ENCODE measurements at regions not wholly inside any gene's neighbourhood (a gene's known extent, or its start where the extent isn't known, plus 50 kb on each side); places are given as distances from the start of the nearest gene placed in this dataset.

DNA sequence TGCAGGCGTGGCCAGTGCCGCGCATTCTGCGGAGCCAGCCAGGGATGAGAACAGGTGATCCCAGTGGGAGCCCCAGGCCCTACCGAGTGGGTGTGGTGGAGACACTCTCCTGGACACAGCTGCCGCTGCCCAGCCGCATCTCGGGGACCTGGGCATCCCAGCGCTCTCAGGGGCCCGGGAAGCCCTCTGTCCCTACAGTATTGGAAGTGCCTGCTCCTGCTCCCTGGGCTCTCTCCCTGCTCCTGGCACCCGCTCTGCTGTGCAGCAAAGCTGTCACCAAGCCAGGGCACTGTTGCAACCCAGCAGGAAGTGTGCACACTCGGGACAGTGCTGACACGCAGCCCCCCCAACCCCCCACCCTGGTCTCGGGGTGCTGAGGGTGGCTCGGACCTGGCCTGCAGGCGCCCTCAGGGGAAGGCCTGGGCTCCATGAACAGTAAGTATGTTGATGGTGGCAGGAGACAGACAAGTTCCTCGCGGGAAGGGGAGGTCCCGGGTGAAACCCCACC lies 1177.4 kb upstream of the GBE1 start:
- in situ Hi-C loops (cut with HindIII; ENCODE audit: low sequenced_read_pairs) = no loop called here
- TF ChIP-seq, protein P1, sequence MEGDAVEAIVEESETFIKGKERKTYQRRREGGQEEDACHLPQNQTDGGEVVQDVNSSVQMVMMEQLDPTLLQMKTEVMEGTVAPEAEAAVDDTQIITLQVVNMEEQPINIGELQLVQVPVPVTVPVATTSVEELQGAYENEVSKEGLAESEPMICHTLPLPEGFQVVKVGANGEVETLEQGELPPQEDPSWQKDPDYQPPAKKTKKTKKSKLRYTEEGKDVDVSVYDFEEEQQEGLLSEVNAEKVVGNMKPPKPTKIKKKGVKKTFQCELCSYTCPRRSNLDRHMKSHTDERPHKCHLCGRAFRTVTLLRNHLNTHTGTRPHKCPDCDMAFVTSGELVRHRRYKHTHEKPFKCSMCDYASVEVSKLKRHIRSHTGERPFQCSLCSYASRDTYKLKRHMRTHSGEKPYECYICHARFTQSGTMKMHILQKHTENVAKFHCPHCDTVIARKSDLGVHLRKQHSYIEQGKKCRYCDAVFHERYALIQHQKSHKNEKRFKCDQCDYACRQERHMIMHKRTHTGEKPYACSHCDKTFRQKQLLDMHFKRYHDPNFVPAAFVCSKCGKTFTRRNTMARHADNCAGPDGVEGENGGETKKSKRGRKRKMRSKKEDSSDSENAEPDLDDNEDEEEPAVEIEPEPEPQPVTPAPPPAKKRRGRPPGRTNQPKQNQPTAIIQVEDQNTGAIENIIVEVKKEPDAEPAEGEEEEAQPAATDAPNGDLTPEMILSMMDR (IDR thresholded peaks at IDR 0.05; ENCODE audit: low read depth, low read length) = no peak
- DNase-seq (ENCODE audit: low read depth, low spot score) = no peak
- H3K4me3 ChIP-seq (ENCODE audit: low read depth, low read length) = no peak overlapping the region

DNA sequence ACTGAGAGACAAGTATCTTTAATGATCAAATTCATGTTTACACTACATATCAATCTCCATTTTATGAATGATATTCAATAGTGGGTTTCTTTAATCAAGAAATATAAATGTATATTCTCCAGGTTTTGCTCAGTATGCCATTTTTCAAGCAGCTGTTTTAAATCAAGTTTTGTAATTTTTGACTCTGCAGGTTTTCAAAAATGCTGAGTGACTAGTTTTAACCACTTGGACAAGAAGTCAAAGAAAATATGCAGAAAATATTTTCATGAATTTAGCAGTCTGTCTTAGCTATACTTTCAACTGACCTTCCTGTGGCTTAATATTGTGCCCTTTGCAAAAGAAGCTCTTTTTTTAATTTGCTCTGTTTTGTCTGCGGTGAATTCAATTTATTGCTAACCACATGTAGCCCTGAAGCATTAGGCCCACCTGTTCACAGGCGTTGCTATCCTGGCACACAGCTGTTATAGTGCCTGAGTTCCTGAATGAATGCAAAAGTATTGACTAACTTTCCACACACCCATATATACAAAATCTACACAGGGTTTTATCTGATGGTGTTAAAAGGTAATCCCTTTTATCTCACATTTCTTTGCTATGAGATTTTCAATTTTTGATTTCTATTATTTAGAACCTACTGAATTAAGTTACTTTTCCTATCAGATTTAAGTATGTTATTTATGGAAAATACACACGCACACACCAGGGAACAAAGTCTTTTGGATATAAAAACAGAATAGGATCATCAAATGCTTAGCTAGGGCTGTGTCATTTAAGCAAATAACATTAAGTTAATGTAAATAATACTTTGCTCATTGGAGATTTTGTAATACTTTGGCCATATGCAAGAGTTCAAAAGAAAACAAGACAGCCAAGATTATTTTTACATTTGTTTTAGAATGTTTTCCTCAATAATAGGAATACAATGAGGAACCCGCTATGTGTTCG lies 1166.1 kb upstream of the GBE1 start:
- no peak overlapping the region for H3K4me3 ChIP-seq (ENCODE audit: low read depth, low read length)
- in situ Hi-C loops (cut with HindIII; ENCODE audit: low sequenced_read_pairs) = no loop called here
- TF ChIP-seq, protein P1 (IDR thresholded peaks at IDR 0.05; ENCODE audit: low read depth, low read length) = no peak
- no peak for DNase-seq (ENCODE audit: low read depth, low spot score)

GRCh38 chr3:82891028-82891427 lies 1129.6 kb upstream of the GBE1 start:
- H3K4me3 ChIP-seq (ENCODE audit: low read depth, low read length) = no peak overlapping the region
- TF ChIP-seq, protein P1 (IDR thresholded peaks at IDR 0.05; ENCODE audit: low read depth, low read length) = no peak
- DNase-seq (ENCODE audit: low read depth, low spot score) = no peak
- in situ Hi-C loops (cut with HindIII; ENCODE audit: low sequenced_read_pairs) = no loop called here

GRCh38 chr3:82883072-82883471 lies 1121.6 kb upstream of the GBE1 start:
- no peak for DNase-seq (ENCODE audit: low read depth, low spot score)
- H3K4me3 ChIP-seq (ENCODE audit: low read depth, low read length) = no peak overlapping the region
- in situ Hi-C loops (cut with HindIII; ENCODE audit: low sequenced_read_pairs) = no loop called here
- TF ChIP-seq, protein P1 (IDR thresholded peaks at IDR 0.05; ENCODE audit: low read depth, low read length) = no peak

DNA sequence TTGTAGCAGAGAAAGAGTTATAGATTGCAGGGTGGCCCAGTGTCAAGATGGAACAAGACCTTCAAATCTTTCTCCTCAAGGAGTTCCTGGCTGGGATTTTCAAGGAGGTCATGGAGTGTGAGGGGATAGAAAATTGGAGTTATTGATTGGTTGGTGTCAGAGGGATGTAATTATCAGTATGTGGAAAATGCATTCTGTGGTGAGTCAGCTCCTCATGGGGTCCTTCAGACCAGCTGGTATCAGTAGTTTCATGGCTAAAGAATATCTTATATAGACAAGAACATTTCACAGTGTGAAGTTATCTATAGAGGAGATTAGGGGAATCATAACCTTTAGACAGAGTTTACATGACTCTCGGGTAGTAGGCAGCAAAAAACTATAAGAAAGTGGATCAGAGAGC lies 1114.0 kb upstream of the GBE1 start:
- in situ Hi-C loops (cut with HindIII; ENCODE audit: low sequenced_read_pairs) = no loop called here
- TF ChIP-seq, protein P1 (IDR thresholded peaks at IDR 0.05; ENCODE audit: low read depth, low read length) = no peak
- DNase-seq (ENCODE audit: low read depth, low spot score) = peak; percentile 3
- H3K4me3 ChIP-seq (ENCODE audit: low read depth, low read length) = no peak overlapping the region

DNA sequence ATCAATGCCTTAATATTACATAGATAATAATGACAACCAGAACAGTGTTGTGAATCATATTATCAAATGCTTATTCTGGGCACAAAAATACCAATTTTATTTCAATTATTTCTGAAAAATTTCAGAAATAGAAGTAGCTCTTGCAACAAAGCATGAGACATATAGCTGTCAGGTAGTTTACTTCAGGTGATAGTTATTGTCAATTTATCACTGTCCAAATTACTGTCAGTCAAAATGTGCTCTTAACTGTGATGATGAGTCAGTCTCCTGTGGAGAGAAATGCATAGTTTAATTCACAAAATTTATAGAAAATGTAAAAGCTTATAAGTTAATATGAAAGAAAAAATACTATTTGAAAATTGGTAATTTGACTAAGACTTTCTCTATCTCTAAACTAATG lies 1078.4 kb upstream of the GBE1 start:
- in situ Hi-C loops (cut with HindIII; ENCODE audit: low sequenced_read_pairs) = no loop called here
- H3K4me3 ChIP-seq (ENCODE audit: low read depth, low read length) = no peak overlapping the region
- TF ChIP-seq, protein P1 (IDR thresholded peaks at IDR 0.05; ENCODE audit: low read depth, low read length) = no peak

More for the DNA sequence above, 1078.4 kb upstream of the GBE1 start:
- DNase-seq (ENCODE audit: low read depth, low spot score) = no peak

Measured in astrocyte of the spinal cord (primary cell).